Loucy (cell line): ENCODE measurements at regions not wholly inside any gene's neighbourhood (a gene's known extent, or its start where the extent isn't known, plus 50 kb on each side); places are given as distances from the start of the nearest gene placed in this dataset.

Experiments
- EZH2phosphoT487 ChIP-seq: fragments of 200-600 bp; IDR thresholded peaks from 2 replicates; pipeline ENCODE4 v1.6.1; 2018; ENCODE audit warnings: antibody characterized with exemption, mild to moderate bottlenecking, moderate library complexity, borderline replicate concordance
- TF ChIP-seq, protein P1 (sequence below): fragments of 200-600 bp; sonication (generic); conservative IDR thresholded peaks from 2 replicates; pipeline ENCODE4 v1.5.1; 2014; ENCODE audit warnings: mild to moderate bottlenecking, antibody characterized with exemption, low read length

DNA sequence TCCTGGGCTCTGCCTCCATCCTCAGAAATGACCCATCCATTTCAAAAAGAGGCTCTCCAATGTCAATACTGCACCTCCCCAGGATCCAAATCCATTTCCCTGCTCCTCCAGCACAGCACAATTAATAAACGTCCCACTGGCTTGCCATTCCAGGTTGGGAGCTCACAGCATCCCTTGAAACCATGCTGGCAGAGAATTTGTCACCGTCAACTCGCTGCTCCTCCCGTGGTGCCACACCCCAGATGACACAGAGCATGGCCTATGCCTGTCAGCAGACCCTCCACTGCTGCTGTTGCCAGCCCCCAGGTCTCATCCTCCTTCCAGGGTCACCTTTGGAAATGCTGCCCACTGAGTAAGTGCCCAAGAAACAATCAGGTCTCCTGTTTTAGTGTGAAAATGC lies 53.0 kb upstream of the UQCRFS1 start:
- TF ChIP-seq EZH2phosphoT487, result no peak
- TF ChIP-seq, protein P1, sequence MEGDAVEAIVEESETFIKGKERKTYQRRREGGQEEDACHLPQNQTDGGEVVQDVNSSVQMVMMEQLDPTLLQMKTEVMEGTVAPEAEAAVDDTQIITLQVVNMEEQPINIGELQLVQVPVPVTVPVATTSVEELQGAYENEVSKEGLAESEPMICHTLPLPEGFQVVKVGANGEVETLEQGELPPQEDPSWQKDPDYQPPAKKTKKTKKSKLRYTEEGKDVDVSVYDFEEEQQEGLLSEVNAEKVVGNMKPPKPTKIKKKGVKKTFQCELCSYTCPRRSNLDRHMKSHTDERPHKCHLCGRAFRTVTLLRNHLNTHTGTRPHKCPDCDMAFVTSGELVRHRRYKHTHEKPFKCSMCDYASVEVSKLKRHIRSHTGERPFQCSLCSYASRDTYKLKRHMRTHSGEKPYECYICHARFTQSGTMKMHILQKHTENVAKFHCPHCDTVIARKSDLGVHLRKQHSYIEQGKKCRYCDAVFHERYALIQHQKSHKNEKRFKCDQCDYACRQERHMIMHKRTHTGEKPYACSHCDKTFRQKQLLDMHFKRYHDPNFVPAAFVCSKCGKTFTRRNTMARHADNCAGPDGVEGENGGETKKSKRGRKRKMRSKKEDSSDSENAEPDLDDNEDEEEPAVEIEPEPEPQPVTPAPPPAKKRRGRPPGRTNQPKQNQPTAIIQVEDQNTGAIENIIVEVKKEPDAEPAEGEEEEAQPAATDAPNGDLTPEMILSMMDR, result no peak
